ENCODE measurements at regions not wholly inside any gene's neighbourhood (a gene's known extent, or its start where the extent isn't known, plus 50 kb on each side); places are given as distances from the start of the nearest gene placed in this dataset.

DNA sequence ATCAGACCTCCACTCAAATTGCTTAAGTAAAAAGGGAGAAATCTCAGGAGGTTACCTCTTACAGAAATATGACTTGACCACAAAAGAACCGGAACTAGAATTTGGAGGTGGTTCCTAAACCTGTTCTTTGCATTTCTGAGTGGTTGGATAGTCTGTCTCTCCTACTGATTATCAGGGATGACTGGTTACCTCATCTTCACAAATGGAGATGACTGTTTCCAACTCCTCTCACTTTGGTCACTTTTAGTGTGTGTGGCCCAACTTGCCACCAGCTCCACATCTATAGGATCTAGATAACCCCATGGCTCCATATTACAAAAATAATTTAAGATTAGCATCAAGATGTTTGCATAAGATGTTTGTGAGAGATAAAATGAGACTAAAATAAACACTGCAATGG, 95.5 kb downstream of the CCDC71L start:
- Histone ChIP-seq H3K4me3 (replicated peaks in 1 of 2; ENCODE audit: low read depth in 1 of 2, low read length in 2 of 2) (no peak overlapping the region), H3K27me3 (ENCODE audit: insufficient read depth, low read length) (no peaks in the 10 kb centered on the region), H3K27ac (ENCODE audit: low read depth, low read length) (no peak overlapping the region), H3K36me3 (ENCODE audit: control insufficient read depth in 1 of 2, insufficient read depth in 2 of 2, low read length in 2 of 2) (no peaks in the 10 kb centered on the region), H4K20me1 (ENCODE audit: insufficient read depth) (no peaks in the 10 kb centered on the region), H3K4me2 (ENCODE audit: low read length) (no peak overlapping the region), H3K9ac (ENCODE audit: low read length) (no peak overlapping the region), H3K79me2 (ENCODE audit: insufficient read depth, low read length) (no peaks in the 10 kb centered on the region), H3K9me3 (ENCODE audit: control insufficient read depth in 1 of 2, insufficient read depth in 1 of 2, low read depth in 1 of 2, low read length in 2 of 2) (no peaks in the 10 kb centered on the region), H2AFZ (ENCODE audit: low read depth, low read length, poor library complexity, severe bottlenecking) (no peak overlapping the region), H3K9me2 (ENCODE audit: insufficient read depth) (no peaks in the 10 kb centered on the region; the same call in 1 of the 2 replicates), H3K4me1 (ENCODE audit: control insufficient read depth in 1 of 2, insufficient read depth in 2 of 2, low read length in 2 of 2) (peaks cover 5 to 12% of the 10 kb centered on the region in 2 experiments; a peak in 2 of 4 replicates)
- intact Hi-C loops (cut with micrococcal nuclease), result no loop called here
- POLR2A ChIA-PET, result no interaction called here
- ATAC-seq, result no peak
- RAD21 ChIA-PET (ENCODE audit: low non-redundant PET in 1 of 2, low total read pairs in 2 of 2, uncharacterized antibody in 2 of 2, unreplicated experiment in 2 of 2), result no interaction called here
- BruUV-seq (replicated peaks), result no TSS peak
- TF ChIP-seq, protein P1, sequence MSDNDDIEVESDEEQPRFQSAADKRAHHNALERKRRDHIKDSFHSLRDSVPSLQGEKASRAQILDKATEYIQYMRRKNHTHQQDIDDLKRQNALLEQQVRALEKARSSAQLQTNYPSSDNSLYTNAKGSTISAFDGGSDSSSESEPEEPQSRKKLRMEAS (IDR thresholded peaks at IDR 0.05), result no peak
- no peak for TF ChIP-seq ZFX (IDR thresholded peaks at IDR 0.05)
- TF ChIP-seq, protein P2, sequence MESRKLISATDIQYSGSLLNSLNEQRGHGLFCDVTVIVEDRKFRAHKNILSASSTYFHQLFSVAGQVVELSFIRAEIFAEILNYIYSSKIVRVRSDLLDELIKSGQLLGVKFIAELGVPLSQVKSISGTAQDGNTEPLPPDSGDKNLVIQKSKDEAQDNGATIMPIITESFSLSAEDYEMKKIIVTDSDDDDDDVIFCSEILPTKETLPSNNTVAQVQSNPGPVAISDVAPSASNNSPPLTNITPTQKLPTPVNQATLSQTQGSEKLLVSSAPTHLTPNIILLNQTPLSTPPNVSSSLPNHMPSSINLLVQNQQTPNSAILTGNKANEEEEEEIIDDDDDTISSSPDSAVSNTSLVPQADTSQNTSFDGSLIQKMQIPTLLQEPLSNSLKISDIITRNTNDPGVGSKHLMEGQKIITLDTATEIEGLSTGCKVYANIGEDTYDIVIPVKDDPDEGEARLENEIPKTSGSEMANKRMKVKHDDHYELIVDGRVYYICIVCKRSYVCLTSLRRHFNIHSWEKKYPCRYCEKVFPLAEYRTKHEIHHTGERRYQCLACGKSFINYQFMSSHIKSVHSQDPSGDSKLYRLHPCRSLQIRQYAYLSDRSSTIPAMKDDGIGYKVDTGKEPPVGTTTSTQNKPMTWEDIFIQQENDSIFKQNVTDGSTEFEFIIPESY (IDR thresholded peaks at IDR 0.05; ENCODE audit: extremely low read depth, insufficient replicate concordance, low read length), result no peak
- TF ChIP-seq JUND (IDR thresholded peaks at IDR 0.05), result no peak
- TF ChIP-seq, protein P3, sequence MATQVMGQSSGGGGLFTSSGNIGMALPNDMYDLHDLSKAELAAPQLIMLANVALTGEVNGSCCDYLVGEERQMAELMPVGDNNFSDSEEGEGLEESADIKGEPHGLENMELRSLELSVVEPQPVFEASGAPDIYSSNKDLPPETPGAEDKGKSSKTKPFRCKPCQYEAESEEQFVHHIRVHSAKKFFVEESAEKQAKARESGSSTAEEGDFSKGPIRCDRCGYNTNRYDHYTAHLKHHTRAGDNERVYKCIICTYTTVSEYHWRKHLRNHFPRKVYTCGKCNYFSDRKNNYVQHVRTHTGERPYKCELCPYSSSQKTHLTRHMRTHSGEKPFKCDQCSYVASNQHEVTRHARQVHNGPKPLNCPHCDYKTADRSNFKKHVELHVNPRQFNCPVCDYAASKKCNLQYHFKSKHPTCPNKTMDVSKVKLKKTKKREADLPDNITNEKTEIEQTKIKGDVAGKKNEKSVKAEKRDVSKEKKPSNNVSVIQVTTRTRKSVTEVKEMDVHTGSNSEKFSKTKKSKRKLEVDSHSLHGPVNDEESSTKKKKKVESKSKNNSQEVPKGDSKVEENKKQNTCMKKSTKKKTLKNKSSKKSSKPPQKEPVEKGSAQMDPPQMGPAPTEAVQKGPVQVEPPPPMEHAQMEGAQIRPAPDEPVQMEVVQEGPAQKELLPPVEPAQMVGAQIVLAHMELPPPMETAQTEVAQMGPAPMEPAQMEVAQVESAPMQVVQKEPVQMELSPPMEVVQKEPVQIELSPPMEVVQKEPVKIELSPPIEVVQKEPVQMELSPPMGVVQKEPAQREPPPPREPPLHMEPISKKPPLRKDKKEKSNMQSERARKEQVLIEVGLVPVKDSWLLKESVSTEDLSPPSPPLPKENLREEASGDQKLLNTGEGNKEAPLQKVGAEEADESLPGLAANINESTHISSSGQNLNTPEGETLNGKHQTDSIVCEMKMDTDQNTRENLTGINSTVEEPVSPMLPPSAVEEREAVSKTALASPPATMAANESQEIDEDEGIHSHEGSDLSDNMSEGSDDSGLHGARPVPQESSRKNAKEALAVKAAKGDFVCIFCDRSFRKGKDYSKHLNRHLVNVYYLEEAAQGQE (IDR thresholded peaks at IDR 0.05; ENCODE audit: low read depth), result no peak
- TF ChIP-seq TCF7L2 (IDR thresholded peaks at IDR 0.05; ENCODE audit: borderline replicate concordance, extremely low read depth, insufficient read depth, insufficient read length), result no peak
- TF ChIP-seq, protein P4, sequence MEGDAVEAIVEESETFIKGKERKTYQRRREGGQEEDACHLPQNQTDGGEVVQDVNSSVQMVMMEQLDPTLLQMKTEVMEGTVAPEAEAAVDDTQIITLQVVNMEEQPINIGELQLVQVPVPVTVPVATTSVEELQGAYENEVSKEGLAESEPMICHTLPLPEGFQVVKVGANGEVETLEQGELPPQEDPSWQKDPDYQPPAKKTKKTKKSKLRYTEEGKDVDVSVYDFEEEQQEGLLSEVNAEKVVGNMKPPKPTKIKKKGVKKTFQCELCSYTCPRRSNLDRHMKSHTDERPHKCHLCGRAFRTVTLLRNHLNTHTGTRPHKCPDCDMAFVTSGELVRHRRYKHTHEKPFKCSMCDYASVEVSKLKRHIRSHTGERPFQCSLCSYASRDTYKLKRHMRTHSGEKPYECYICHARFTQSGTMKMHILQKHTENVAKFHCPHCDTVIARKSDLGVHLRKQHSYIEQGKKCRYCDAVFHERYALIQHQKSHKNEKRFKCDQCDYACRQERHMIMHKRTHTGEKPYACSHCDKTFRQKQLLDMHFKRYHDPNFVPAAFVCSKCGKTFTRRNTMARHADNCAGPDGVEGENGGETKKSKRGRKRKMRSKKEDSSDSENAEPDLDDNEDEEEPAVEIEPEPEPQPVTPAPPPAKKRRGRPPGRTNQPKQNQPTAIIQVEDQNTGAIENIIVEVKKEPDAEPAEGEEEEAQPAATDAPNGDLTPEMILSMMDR (IDR thresholded peaks at IDR 0.05 in 2 of 3, conservative IDR thresholded peaks at IDR 0.05 in 1 of 3; ENCODE audit: borderline replicate concordance in 1 of 3, insufficient read depth in 1 of 3, low read depth in 2 of 3, low read length in 2 of 3), result no peak
- no peak for TF ChIP-seq EZH2 (IDR thresholded peaks at IDR 0.05)
- no peak for TF ChIP-seq POLR2A (IDR thresholded peaks at IDR 0.05; ENCODE audit: borderline replicate concordance, extremely low read depth, insufficient read depth, insufficient read length)
- no peak for TF ChIP-seq ELF1 (IDR thresholded peaks at IDR 0.05; ENCODE audit: borderline replicate concordance, low read depth)
- no peak for TF ChIP-seq ATF3 (IDR thresholded peaks at IDR 0.05)
- TF ChIP-seq EZH2phosphoT487 (IDR thresholded peaks at IDR 0.05; ENCODE audit: borderline replicate concordance), result no peak
- CTCF ChIA-PET, result no interaction called here
- no peak for DNase-seq (ENCODE audit: low read depth, low spot score)

All from HCT116 (cell line).